Lung (tissue), 11 donors: ENCODE measurements at regions not wholly inside any gene's neighbourhood (a gene's known extent, or its start where the extent isn't known, plus 50 kb on each side); places are given as distances from the start of the nearest gene placed in this dataset.

Experiments used
- ATAC-seq: fragments of 200-7000 bp; cut with Tn5 transposase; one replicate; pipeline ENCODE4 v1.9.1; 2020; ENCODE audit warnings: moderate number of reproducible peaks; ENCODE audit not compliant: insufficient read depth, low FRiP score
- DNase-seq, 3 donors: peaks; one replicate each; pipeline ENCODE4 v3.0.0-alpha.2; 2013 to 2017
- H3K27ac ChIP-seq, 2 donors: one replicate each; pipeline ENCODE4 v1.5.1; 2013; ENCODE audit warnings: mild to moderate bottlenecking in 2 of 2, moderate library complexity in 2 of 2, control low read depth in 1 of 2, inconsistent platforms in 1 of 2, low read depth in 1 of 2, low read length in 1 of 2
- H3K27me3 ChIP-seq, 3 donors: one replicate each; pipeline ENCODE4 v1.5.1; 2013; ENCODE audit warnings: low read length in 2 of 3; ENCODE audit not compliant: control insufficient read depth in 3 of 3, insufficient read depth in 3 of 3
- H3K36me3 ChIP-seq, 4 donors: one replicate each; pipeline ENCODE4 v1.5.1; 2013; ENCODE audit warnings: low read length in 4 of 4, mild to moderate bottlenecking in 1 of 4, moderate library complexity in 1 of 4; ENCODE audit not compliant: control insufficient read depth in 4 of 4, insufficient read depth in 4 of 4
- H3K4me1 ChIP-seq, 5 donors: one replicate each; pipeline ENCODE4 v1.5.1; 2013; ENCODE audit warnings: low read length in 5 of 5, mild to moderate bottlenecking in 2 of 5, moderate library complexity in 1 of 5; ENCODE audit not compliant: control insufficient read depth in 5 of 5, insufficient read depth in 5 of 5
- H3K4me3 ChIP-seq: one replicate; pipeline ENCODE4 v1.5.1; 2013; ENCODE audit warnings: mild to moderate bottlenecking, control low read depth, moderate library complexity
- H3K9ac ChIP-seq, 2 donors: one replicate each; pipeline ENCODE4 v1.5.1; 2013; ENCODE audit warnings: low read length in 2 of 2, control low read depth in 1 of 2; ENCODE audit not compliant: insufficient read depth in 1 of 2
- H3K9me3 ChIP-seq, 4 donors: one replicate each; pipeline ENCODE4 v1.5.1; 2013; ENCODE audit warnings: low read length in 3 of 4, mild to moderate bottlenecking in 1 of 4, moderate library complexity in 1 of 4; ENCODE audit not compliant: control insufficient read depth in 4 of 4, insufficient read depth in 3 of 4
- CTCF ChIP-seq: IDR thresholded peaks from 2 replicates; pipeline ENCODE4 v1.5.1; 2012; ENCODE audit warnings: mild to moderate bottlenecking; ENCODE audit errors: control extremely low read depth, extremely low read depth
- WGBS, 2 donors: extraction: QIAGEN DNeasy Blood & Tissue Kit; methylation state at CpG; one replicate each; pipeline ENCODE4 v1.1.7; 2013; 5-methylcytosine and 5-hydroxymethylcytosine counted together
- donor health status: control.
- donor health status: control.
- donor health status: Bipolar disorder and iron deficiency.
- donor health status: healthy.
- donor health status: DM: yes; HTN: yes; CAD: no.

GRCh38 chrX:125713633-125714032 is 394.0 kb downstream of the TEX13C start:
- Histone ChIP-seq H3K27me3 (no peaks in the 10 kb centered on the region), H3K4me3 (no peak overlapping the region), H3K9me3 (peaks cover 0 to 17% (median 0%) of the 10 kb centered on the region in 4 donors), H3K27ac (no peak overlapping the region), H3K36me3 (no peaks in the 10 kb centered on the region), H3K4me1 (no peaks in the 10 kb centered on the region), H3K9ac (no peak overlapping the region)
- 48 to 100% methylated on average over 1 to 3 of the region's 3 CpGs for WGBS, 2 donors
- DNase-seq (no peak), ATAC-seq (no peak)
- TF ChIP-seq CTCF = no peak

- H3K9me3 ChIP-seq = peaks cover 0 to 4% (median 0%) of the 10 kb centered on the region in 4 donors
- no peak overlapping the region for H3K9ac ChIP-seq
- 63 to 85% methylated on average over 3 of the region's 3 CpGs for WGBS, 2 donors
- no peaks in the 10 kb centered on the region for H3K27me3 ChIP-seq
- no peak overlapping the region for H3K4me3 ChIP-seq
- H3K36me3 ChIP-seq = no peaks in the 10 kb centered on the region
- no peak overlapping the region for H3K27ac ChIP-seq
- DNase-seq (no peak), ATAC-seq (no peak)
- TF ChIP-seq CTCF = no peak
- H3K4me1 ChIP-seq = no peaks in the 10 kb centered on the region
Observed at GRCh38 chrX:125727117-125727516, 407.4 kb downstream of the TEX13C start.

GRCh38 chrX:125736008-125736729 is 416.5 kb downstream of the TEX13C start:
- no peaks in the 10 kb centered on the region for H3K4me1 ChIP-seq
- H3K9me3 ChIP-seq = peaks cover 0 to 3% (median 0%) of the 10 kb centered on the region in 4 donors
- TF ChIP-seq CTCF = no peak
- no peaks in the 10 kb centered on the region for H3K36me3 ChIP-seq
- no peak for DNase-seq
- 78 to 88% methylated on average over 5 to 6 of the region's 6 CpGs for WGBS, 2 donors
- no peak for ATAC-seq
- no peak overlapping the region for H3K9ac ChIP-seq
- H3K27ac ChIP-seq = no peak overlapping the region
- peaks cover 0 to 2% (median 0%) of the 10 kb centered on the region in 3 donors for H3K27me3 ChIP-seq
- no peak overlapping the region for H3K4me3 ChIP-seq

GRCh38 chrX:125742811-125743210 is 423.1 kb downstream of the TEX13C start:
- Histone ChIP-seq H3K4me3 (no peak overlapping the region), H3K9ac (no peak overlapping the region), H3K4me1 (no peaks in the 10 kb centered on the region), H3K36me3 (no peaks in the 10 kb centered on the region), H3K9me3 (no peaks in the 10 kb centered on the region), H3K27me3 (peaks cover 0 to 2% (median 0%) of the 10 kb centered on the region in 3 donors), H3K27ac (no peak overlapping the region)
- DNase-seq (no peak), ATAC-seq (no peak)
- TF ChIP-seq CTCF = no peak
